ENCODE measurements at regions not wholly inside any gene's neighbourhood (a gene's known extent, or its start where the extent isn't known, plus 50 kb on each side); places are given as distances from the start of the nearest gene placed in this dataset.

- intact Hi-C loops (cut with DNase I) = no loop called here
- peaks cover 0 to 24% of the 10 kb centered on the region in 2 donors for H3K4me1 ChIP-seq
- TF ChIP-seq CTCF (IDR thresholded peaks at IDR 0.05) = no peak
- DNase-seq (no peak), ATAC-seq (no peak)
- H3K27me3 ChIP-seq = no peaks in the 10 kb centered on the region
- H3K9me3 ChIP-seq = no peaks in the 10 kb centered on the region
- H3K36me3 ChIP-seq = no peaks in the 10 kb centered on the region
- no peak overlapping the region for H3K4me3 ChIP-seq
- no peak overlapping the region for H3K27ac ChIP-seq
Observed at GRCh38 chr5:56513141-56513540, 280.0 kb upstream of the ANKRD55 start.

GRCh38 chr5:56512313-56512996 lies 279.3 kb upstream of the ANKRD55 start:
- H3K36me3 ChIP-seq = no peaks in the 10 kb centered on the region
- no peak for TF ChIP-seq CTCF (IDR thresholded peaks at IDR 0.05)
- DNase-seq (no peak), ATAC-seq (no peak)
- H3K27me3 ChIP-seq = no peaks in the 10 kb centered on the region
- H3K4me3 ChIP-seq = no peak overlapping the region
- intact Hi-C loops (cut with DNase I) = no loop called here
- peaks cover 0 to 23% of the 10 kb centered on the region in 2 donors for H3K4me1 ChIP-seq
- no peak overlapping the region for H3K27ac ChIP-seq
- H3K9me3 ChIP-seq = no peaks in the 10 kb centered on the region

GRCh38 chr5:56511326-56511841 lies 278.3 kb upstream of the ANKRD55 start:
- Histone ChIP-seq H3K9me3 (no peaks in the 10 kb centered on the region), H3K36me3 (no peaks in the 10 kb centered on the region), H3K27me3 (no peaks in the 10 kb centered on the region), H3K4me1 (peaks cover 0 to 13% of the 10 kb centered on the region in 2 donors), H3K27ac (no peak overlapping the region), H3K4me3 (no peak overlapping the region)
- TF ChIP-seq CTCF (IDR thresholded peaks at IDR 0.05) = no peak
- DNase-seq (no peak), ATAC-seq (no peak)
- intact Hi-C loops (cut with DNase I) = no loop called here

- Histone ChIP-seq H3K27ac (no peak overlapping the region), H3K4me1 (peaks cover 0 to 4% of the 10 kb centered on the region in 2 donors), H3K4me3 (no peak overlapping the region), H3K27me3 (no peaks in the 10 kb centered on the region), H3K9me3 (no peaks in the 10 kb centered on the region), H3K36me3 (no peaks in the 10 kb centered on the region)
- TF ChIP-seq CTCF (IDR thresholded peaks at IDR 0.05) = no peak
- intact Hi-C loops (cut with DNase I) = no loop called here
- DNase-seq (no peak), ATAC-seq (no peak)
Observed at GRCh38 chr5:56508249-56508648, 275.1 kb upstream of the ANKRD55 start.

- Histone ChIP-seq H3K4me1 (peaks cover 0 to 2% of the 10 kb centered on the region in 2 donors), H3K36me3 (no peaks in the 10 kb centered on the region), H3K9me3 (no peaks in the 10 kb centered on the region), H3K4me3 (no peak overlapping the region), H3K27ac (no peak overlapping the region), H3K27me3 (no peaks in the 10 kb centered on the region)
- ATAC-seq = no peak
- intact Hi-C loops (cut with DNase I) = no loop called here
- TF ChIP-seq CTCF (IDR thresholded peaks at IDR 0.05) = no peak
- no peak for DNase-seq
Observed at GRCh38 chr5:56507351-56507930, 274.3 kb upstream of the ANKRD55 start.

All from left lung (tissue), 4 donors.